Heart right ventricle (tissue), 16 donors: ENCODE measurements at regions not wholly inside any gene's neighbourhood (a gene's known extent, or its start where the extent isn't known, plus 50 kb on each side); places are given as distances from the start of the nearest gene placed in this dataset.

ENCODE experiments used
- ATAC-seq, 8 donors: fragments of 200-7000 bp; cut with Tn5 transposase; one replicate each; pipeline ENCODE4 v1.9.1; 2020; ENCODE audit warnings: mild to moderate bottlenecking in 8 of 8, moderate library complexity in 8 of 8, moderate number of reproducible peaks in 1 of 8
- DNase-seq, 2 donors: peaks; one replicate each; pipeline ENCODE4 v3.0.0-alpha.2; 2020
- H3K27ac ChIP-seq, 10 donors: fragments of 200-600 bp; sonication (generic) in 2 of 10; one replicate each; pipeline versions ENCODE4 v1.5.0 to v1.8.0; 2020 to 2022; ENCODE audit warnings: mild to moderate bottlenecking in 3 of 10
- H3K27me3 ChIP-seq, 7 donors: fragments of 200-600 bp; one replicate each; pipeline ENCODE4 v1.8.0; 2021 to 2022; ENCODE audit warnings: mild to moderate bottlenecking in 2 of 7
- H3K36me3 ChIP-seq, 9 donors: fragments of 200-600 bp; sonication (generic) in 1 of 9; one replicate each; pipeline versions ENCODE4 v1.5.0 to v1.8.0; 2020 to 2022; ENCODE audit warnings: mild to moderate bottlenecking in 2 of 9
- H3K4me1 ChIP-seq, 9 donors: fragments of 200-600 bp; sonication (generic) in 1 of 9; one replicate each; pipeline versions ENCODE4 v1.5.0 to v1.8.0; 2020 to 2022; ENCODE audit warnings: mild to moderate bottlenecking in 4 of 9
- H3K4me3 ChIP-seq, 10 donors: fragments of 200-600 bp; sonication (generic) in 2 of 10; one replicate each; pipeline versions ENCODE4 v1.5.0 to v1.8.0; 2020 to 2022; ENCODE audit warnings: mild to moderate bottlenecking in 7 of 10, moderate library complexity in 2 of 10
- H3K9me3 ChIP-seq, 11 donors: fragments of 200-600 bp in 10 of 11; sonication (generic) in 2 of 11; one replicate each; pipeline versions ENCODE4 v1.5.0 to v1.8.0; 2013 to 2022; ENCODE audit warnings: mild to moderate bottlenecking in 2 of 11, control low read depth in 1 of 11, moderate library complexity in 1 of 11
- CTCF ChIP-seq, 9 donors: fragments of 200-600 bp; sonication (generic) in 2 of 9; IDR thresholded peaks; one replicate each; pipeline versions ENCODE4 v1.5.0 to v1.8.0; 2021 to 2022; ENCODE audit warnings: antibody characterized with exemption in 9 of 9, mild to moderate bottlenecking in 5 of 9, moderate library complexity in 1 of 9
- WGBS, 2 donors: extraction: QIAGEN DNeasy Blood & Tissue Kit; methylation state at CpG; one replicate each; pipeline ENCODE4 v1.1.7; 2013; ENCODE audit warnings: inconsistent platforms in 1 of 2; 5-methylcytosine and 5-hydroxymethylcytosine counted together
- intact Hi-C, 10 donors: fragments of 100-400 bp; cut with DNase I; formaldehyde crosslinking; loops; one replicate each; pipeline versions ENCODE4 v1.11.1 to v1.14.2; 2022
- donor health status: Arrhythmogenic right ventricular cardiomyopathy.
- donor health status: ischemic (EF 13 %, LVEDD 7.1; RV severe dilation, severe dysfunction).
- donor health status: healthy with polysubstance abuse.
- donor health status: DM: no; HTN: yes; CAD: no.
- donor health status: DM: no; HTN: no; CAD: no.
- donor health status: ischemic (EF 25% LVEDD 6.9; RV normal size, moderate dysfunction).
- donor health status: ischemic (EF 25% LVEDD 5.7; RV mildly dilated, moderate dysfunction).
- donor health status: healthy.
- donor health status: DM: yes; HTN: yes; CAD: no.
- donor health status: Ischemic cardiomyopathy.
- donor health status: ischemic (EF 35%, LVEDD 5.7; RV mildly dilated, moderate dysfunction).
- donor health status: nonischemic (EF 11% LVEDD 7.7; RV severe dilation, severe dysfunction).
- donor health status: DM: yes; HTN: yes; CAD: no.
- donor health status: PGD.
- donor health status: ischemic (EF 29% LVEDD 5.4; RV normal size, mild dysfunction).
- donor health status: nonischemic (EF 23%, LVEDD 6.1; RV moderate dilation, normal function).

GRCh38 chr12:5260086-5260485, 171.8 kb upstream of the NTF3 start:
- no peak for ATAC-seq
- Histone ChIP-seq H3K9me3 (no peaks in the 10 kb centered on the region), H3K4me1 (no peaks in the 10 kb centered on the region), H3K27me3 (peaks cover 0 to 14% (median 0%) of the 10 kb centered on the region in 7 donors), H3K36me3 (no peaks in the 10 kb centered on the region), H3K27ac (no peak overlapping the region), H3K4me3 (no peak overlapping the region)
- intact Hi-C loops: no loop called here
- TF ChIP-seq CTCF (IDR thresholded peaks at IDR 0.05): no peak
- DNase-seq: no peak
- 76 to 77% methylated on average over 3 of the region's 3 CpGs for WGBS, 2 donors

GRCh38 chr12:5260591-5261086, 171.3 kb upstream of the NTF3 start:
- Histone ChIP-seq H3K9me3 (no peaks in the 10 kb centered on the region), H3K4me3 (no peak overlapping the region), H3K36me3 (no peaks in the 10 kb centered on the region), H3K27me3 (peaks cover 0 to 14% (median 0%) of the 10 kb centered on the region in 7 donors), H3K4me1 (no peaks in the 10 kb centered on the region), H3K27ac (no peak overlapping the region)
- no peak for DNase-seq
- no peak for ATAC-seq
- TF ChIP-seq CTCF (IDR thresholded peaks at IDR 0.05): no peak
- WGBS, 2 donors: 83 to 88% methylated on average over 1 of the region's 1 CpG
- intact Hi-C loops: no loop called here

- DNase-seq (no peak), ATAC-seq (no peak)
- 92 to 93% methylated on average over 1 of the region's 1 CpG for WGBS, 2 donors
- no peaks in the 10 kb centered on the region for H3K4me1 ChIP-seq
- no peak overlapping the region for H3K4me3 ChIP-seq
- intact Hi-C loops: no loop called here
- no peak for TF ChIP-seq CTCF (IDR thresholded peaks at IDR 0.05)
- no peaks in the 10 kb centered on the region for H3K9me3 ChIP-seq
- no peaks in the 10 kb centered on the region for H3K36me3 ChIP-seq
- no peak overlapping the region for H3K27ac ChIP-seq
- H3K27me3 ChIP-seq: peaks cover 0 to 12% (median 0%) of the 10 kb centered on the region in 7 donors
These were observed 169.5 kb upstream of the NTF3 start for GRCh38 chr12:5262450-5262849.

GRCh38 chr12:5262885-5263284, 169.0 kb upstream of the NTF3 start:
- Histone ChIP-seq H3K36me3 (no peaks in the 10 kb centered on the region), H3K4me3 (no peak overlapping the region), H3K27ac (no peak overlapping the region), H3K4me1 (no peaks in the 10 kb centered on the region), H3K9me3 (no peaks in the 10 kb centered on the region), H3K27me3 (peaks cover 0 to 12% (median 0%) of the 10 kb centered on the region in 7 donors)
- no peak for DNase-seq
- no peak for TF ChIP-seq CTCF (IDR thresholded peaks at IDR 0.05)
- 71 to 94% methylated on average over 2 of the region's 2 CpGs for WGBS, 2 donors
- intact Hi-C loops: no loop called here
- no peak for ATAC-seq
